HG02884 (cell line): ENCODE measurements at regions not wholly inside any gene's neighbourhood (a gene's known extent, or its start where the extent isn't known, plus 50 kb on each side); places are given as distances from the start of the nearest gene placed in this dataset.
"Not testable (repeated sequence)": the region's sequence is repeated elsewhere in the genome, so short reads cannot be mapped to it uniquely, and the experiment has no call there.

Experiments
- ATAC-seq: cut with Tn5 transposase; IDR thresholded peaks from one replicate; pipeline ENCODE4 v1.9.1; 2021; ENCODE audit warnings: mild to moderate bottlenecking, moderate library complexity; ENCODE audit not compliant: unreplicated experiment

GRCh38 chr6:40705354-40705753 lies 118.2 kb upstream of the LRFN2 start:
- ATAC-seq = no peak

DNA sequence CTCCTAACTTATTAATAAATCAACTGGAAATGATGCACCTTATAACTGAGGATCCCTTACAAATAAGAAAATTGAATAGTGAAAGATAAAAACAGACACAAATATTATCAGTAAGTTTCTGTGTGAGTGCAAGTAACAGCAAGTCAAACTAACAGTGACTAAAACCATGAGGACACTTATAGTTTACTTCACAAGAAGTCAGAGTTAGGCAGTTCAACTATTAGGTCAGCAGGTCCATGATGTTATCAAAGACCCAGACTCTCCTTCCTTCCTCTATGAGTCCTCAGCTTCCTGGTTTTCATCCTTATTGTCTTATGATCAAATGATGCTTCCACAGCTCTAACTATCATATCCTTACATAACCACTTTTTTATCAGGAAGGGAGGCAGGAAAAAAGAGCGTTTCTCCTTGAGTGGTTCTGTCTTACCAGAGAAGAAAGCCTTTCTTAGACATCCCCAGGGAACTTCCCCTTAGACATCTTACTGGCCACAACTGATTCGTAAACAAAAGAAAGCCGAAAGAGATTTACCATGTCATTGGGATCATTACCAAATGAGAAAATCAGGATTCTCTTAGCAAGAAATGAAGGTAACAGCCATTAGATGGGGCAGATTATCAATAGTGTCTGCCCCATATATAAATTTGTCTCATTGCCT lies 114.3 kb upstream of the LRFN2 start:
- no peak for ATAC-seq

- no peak for ATAC-seq
These were observed 112.9 kb upstream of the LRFN2 start for GRCh38 chr6:40700006-40700580.

DNA sequence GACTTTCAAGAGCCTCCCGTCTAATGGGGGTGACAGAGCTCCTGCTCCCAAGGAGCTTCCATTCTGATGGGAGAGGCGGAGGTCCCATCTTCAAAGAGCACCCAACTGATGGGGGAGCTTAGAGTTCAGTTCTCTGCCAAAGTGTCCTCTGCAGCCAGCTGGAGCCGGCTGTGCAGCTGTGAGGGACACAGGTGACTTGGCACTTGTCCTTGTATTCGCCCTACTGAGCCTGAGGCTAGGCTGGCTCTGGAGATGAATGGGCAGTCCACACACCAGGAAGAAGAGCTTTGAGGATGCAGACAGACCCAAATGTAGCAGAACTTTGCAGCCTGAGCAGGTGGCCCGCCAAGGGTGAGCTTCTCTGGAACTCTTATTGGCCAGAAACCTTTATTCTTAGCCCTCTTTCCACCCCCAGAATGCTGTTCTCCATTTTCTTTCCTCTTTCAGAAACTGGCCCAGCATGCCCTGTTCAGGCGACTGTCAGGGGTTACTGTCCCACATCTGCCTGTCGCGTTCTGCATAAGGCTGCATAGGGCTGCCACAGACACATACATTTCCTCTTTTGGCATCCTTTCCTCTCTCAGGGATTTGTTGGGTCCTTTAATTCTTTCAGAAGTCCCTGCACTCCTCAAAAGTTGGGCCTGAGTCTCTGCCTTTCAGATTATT lies 108.7 kb upstream of the LRFN2 start:
- no peak for ATAC-seq

DNA sequence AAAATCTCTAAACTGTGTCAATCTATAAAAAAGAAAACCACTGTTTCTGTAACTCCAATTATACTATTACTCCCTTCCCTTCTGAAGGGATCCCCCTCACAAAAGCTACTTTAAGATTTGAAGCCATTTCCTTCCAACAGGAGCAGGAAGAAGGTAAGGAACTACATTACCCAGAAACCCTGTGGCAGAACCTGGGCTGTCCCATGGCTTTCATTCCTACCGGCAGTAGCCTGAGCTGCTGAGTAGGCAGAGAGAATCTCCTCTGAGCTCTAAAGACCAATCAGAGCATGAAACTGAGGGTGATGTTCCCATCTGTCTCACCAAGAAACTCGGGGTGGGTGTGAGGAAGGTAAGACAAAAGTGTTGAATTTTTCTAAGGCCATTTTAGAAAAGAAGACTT lies 108.0 kb upstream of the LRFN2 start:
- no peak for ATAC-seq

GRCh38 chr6:40693768-40694167 lies 106.6 kb upstream of the LRFN2 start:
- no peak for ATAC-seq

DNA sequence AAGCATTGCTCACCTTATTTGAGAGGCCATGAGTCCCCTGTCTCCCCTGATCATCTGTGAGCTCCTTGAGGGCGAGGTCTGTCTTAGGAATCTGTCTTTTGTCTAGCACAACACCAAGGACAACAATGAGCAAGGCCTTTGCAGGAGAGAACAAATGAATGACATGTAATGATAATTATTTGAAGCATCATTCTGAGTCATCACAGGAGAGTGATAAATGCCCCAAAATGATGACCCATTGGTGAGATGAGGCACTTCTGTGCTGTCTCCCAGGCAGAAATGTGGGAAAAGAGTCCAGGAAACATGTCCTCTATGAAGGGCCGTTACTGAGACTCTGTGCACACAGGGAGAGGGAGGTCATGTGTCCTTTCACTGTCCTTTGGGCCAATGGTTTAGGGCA lies 105.2 kb upstream of the LRFN2 start:
- ATAC-seq = no peak

GRCh38 chr6:40689185-40689584 lies 102.0 kb upstream of the LRFN2 start:
- ATAC-seq = no peak

GRCh38 chr6:40688214-40688761 lies 101.1 kb upstream of the LRFN2 start:
- ATAC-seq = no peak

DNA sequence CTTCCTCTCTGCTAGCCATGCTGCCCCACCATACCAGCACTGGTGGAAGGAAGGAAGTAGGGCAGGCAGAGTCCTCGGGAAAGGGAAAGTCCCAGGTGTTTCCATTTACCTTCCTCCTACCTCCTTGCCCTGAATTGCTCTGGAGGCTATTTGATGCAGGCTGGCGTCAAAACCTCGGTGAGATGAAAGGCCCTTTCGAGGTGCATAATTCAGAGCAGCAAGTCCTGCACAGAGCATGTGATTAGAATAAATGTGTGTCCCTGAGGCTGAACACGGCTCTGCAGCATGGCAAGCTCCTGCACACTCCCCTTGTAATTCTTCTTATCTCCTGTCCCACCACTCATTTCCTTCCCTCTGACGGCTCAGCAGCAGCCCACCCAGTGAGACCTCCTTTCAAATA lies 98.7 kb upstream of the LRFN2 start:
- no peak for ATAC-seq

GRCh38 chr6:40681622-40682021 lies 94.5 kb upstream of the LRFN2 start:
- ATAC-seq = no peak

DNA sequence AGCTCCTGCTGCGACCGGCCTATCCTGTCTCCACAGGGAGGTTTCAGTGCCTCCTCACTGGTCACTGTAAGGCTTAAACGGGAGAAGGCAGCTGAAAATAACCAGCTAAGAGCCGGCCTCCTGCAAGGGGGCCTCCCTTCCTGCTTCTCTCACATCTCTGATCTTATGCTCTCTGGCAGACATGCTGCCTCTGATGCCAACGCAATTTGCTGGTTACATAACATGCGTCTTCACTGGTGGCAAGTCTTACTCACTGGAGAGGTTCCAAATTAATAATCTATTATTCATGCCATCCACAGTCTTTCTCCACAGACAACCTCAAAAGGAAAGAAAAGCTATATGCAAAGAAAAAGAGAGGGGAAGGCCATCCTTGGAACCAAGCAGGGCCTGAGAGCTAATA lies 91.8 kb upstream of the LRFN2 start:
- no peak for ATAC-seq

DNA sequence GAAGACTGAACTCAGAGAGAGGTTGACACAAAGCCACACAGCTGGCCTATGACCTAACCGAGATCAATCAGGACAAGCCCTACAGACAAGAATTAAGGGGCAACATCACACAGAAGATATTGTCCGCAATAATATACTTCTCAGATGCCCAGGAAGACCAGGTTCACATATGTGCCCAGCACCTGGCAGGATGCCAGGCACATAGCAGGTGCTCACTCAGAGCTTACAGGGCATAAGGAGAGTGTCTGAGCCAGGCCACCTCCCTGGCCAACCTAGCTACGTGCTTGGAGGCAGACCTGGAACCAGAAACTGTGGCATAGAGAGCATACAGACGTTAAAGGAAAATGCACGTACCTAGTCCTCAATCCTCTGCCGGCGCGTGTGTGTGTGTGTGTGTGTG lies 87.0 kb upstream of the LRFN2 start:
- no peak for ATAC-seq

DNA sequence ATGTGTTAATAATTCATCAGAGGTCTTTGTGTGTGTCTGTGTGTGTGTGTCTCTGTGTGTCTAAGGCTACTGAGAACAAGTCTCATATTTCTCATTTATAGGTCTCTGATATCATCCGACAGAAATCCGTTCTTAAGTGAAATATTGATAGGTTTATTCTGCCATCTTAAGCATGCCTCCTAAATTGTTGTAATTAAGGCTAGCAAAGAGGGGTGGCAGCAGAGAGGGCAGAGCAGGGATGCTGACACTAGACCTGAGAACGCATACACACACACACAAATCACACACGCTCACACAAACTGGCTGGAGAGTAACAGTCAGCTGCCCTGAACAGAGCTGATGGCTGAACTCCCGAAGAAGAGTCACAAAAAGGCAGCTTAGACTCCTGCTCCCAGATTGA lies 84.9 kb upstream of the LRFN2 start:
- ATAC-seq = no peak

DNA sequence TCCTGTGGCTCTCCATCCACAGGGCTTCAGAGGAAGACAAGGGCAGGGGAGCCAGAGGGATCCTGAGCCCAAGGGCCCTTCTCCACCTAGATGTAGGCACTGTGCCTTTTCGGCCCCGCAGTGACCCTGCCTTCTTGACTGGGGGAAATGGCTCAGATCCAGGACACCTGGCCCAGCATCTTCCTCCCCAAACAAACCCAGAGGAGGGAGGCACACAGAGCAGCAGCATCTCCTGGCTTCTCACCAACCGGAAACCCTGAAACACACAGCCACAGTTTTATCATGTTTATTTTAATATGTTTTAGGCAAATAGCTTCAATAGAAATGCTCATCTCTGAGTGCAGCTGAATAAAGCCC lies 84.5 kb upstream of the LRFN2 start:
- ATAC-seq = no peak

- no peak for ATAC-seq
These were observed 84.0 kb upstream of the LRFN2 start for GRCh38 chr6:40671001-40671693.

- no peak for ATAC-seq
These were observed 82.2 kb upstream of the LRFN2 start for GRCh38 chr6:40669343-40669742.

GRCh38 chr6:40668203-40668602 lies 81.0 kb upstream of the LRFN2 start:
- ATAC-seq = no peak

DNA sequence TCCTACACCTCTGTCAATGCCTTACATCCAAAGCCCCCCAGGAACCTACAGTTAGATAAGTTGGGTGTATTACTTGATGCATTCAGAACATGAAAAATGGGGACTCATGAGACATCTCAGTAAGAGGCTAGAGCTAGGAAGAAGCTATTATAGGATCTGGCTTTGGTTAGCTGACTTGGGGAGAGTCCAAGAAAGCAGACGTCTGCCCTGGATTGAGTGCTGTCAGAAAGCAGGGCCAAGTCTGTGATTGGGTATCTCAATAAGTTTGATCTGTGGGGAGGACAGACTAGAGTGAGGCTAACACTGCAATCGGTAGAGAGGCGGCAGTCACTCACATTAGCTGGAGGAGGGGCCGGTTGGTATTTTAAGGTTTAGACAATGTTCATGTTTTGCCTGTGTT lies 79.4 kb upstream of the LRFN2 start:
- ATAC-seq = no peak

DNA sequence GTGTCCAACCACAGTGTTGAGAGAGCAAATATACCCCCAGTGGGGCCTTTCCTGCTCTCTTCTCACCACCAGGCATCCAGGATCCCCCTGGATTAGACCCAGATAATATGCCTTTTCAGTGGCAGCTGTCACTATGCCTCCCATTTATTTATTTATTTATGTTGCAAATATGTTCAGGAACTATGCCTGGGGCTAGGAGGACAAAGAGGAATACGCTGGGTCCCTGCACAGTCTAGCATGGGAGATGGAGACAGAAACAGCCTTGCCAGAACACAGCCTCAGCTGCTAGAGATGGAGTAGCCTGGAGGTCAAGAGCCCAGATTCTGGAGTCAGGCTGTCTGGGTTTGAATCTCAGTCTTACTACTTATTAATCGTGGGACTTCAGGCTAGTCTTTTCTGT lies 74.6 kb upstream of the LRFN2 start:
- ATAC-seq = no peak

DNA sequence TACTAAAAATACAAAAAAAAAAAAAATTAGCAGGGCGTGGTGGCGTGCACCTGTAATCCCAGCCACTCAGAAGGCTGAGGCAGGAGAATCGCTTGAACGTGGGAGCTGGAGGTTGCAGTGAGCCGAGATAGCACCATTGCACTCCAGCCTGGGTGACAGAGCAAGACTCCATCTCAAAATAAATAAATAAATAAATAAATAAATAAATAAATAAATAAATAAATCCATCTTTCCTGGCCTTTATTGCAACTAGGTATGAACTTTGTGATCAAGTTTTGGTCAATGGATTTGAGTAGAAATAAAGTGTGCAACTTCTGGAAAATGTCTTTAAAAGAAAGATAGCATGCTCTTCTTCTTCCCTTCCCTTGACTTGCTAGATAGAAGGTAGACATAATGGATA lies 69.6 kb upstream of the LRFN2 start:
- not testable (repeated sequence) for ATAC-seq

- no peak for ATAC-seq
These were observed 67.7 kb upstream of the LRFN2 start for GRCh38 chr6:40654828-40655227.
